Caco-2 (cell line): ENCODE measurements at regions not wholly inside any gene's neighbourhood (a gene's known extent, or its start where the extent isn't known, plus 50 kb on each side); places are given as distances from the start of the nearest gene placed in this dataset.

Source experiments
- BruUV-seq: library from RNA; stranded (reverse); fragments of 400-500 nt; replicated peaks from 2 replicates; lab custom pipeline; 2021; lab: Mats Ljungman, UMichigan
- CTCF ChIA-PET: fragments of 300-600 bp; sonication (Branson Sonifier 250); formaldehyde crosslinking; loops from one replicate; lab custom pipeline; 2022; ENCODE audit warnings: antibody characterized with exemption; lab: Charles Lee
- POLR2A ChIA-PET: fragments of 300-600 bp; sonication (Branson Sonifier 250); formaldehyde crosslinking; loops from one replicate; lab custom pipeline; 2022; ENCODE audit warnings: antibody characterized with exemption; lab: Charles Lee
- DNase-seq, 2 experiments: peaks; one replicate each; pipeline versions ENCODE4 v3.0.0 to v3.0.0-alpha.2; 2020 to 2022
- H3K27me3 ChIP-seq: replicated peaks from 2 replicates; pipeline ENCODE4 v1.6.0; 2011; ENCODE audit warnings: low read length; ENCODE audit not compliant: control insufficient read depth, insufficient read depth
- H3K36me3 ChIP-seq: 2 replicates; pipeline ENCODE4 v1.5.1; 2011; ENCODE audit warnings: low read length; ENCODE audit not compliant: control insufficient read depth, insufficient read depth
- H3K4me1 ChIP-seq: fragments of 250-450 bp; sonication (Bioruptor Pico); 2 replicates; pipeline ENCODE4 v1.5.1; 2020; ENCODE audit warnings: mild to moderate bottlenecking
- H3K4me3 ChIP-seq: 2 replicates; pipeline ENCODE4 v1.5.1; 2011; ENCODE audit warnings: low read depth, mild to moderate bottlenecking, control low read depth, low read length
- H3K9me3 ChIP-seq: fragments of 250-450 bp; sonication (Bioruptor Pico); 2 replicates; pipeline ENCODE4 v1.5.1; 2020; ENCODE audit warnings: mild to moderate bottlenecking, moderate library complexity
- H3K27ac Mint-ChIP-seq: one replicate; pipeline ENCODE4 v1.8.0; 2022; ENCODE audit warnings: mixed read lengths; ENCODE audit not compliant: unreplicated experiment
- H3K27me3 Mint-ChIP-seq: one replicate; pipeline ENCODE4 v1.8.0; 2022; ENCODE audit warnings: mixed read lengths; ENCODE audit not compliant: insufficient read depth, unreplicated experiment
- H3K36me3 Mint-ChIP-seq: one replicate; pipeline ENCODE4 v1.8.0; 2022; ENCODE audit warnings: mild to moderate bottlenecking, mixed read lengths; ENCODE audit not compliant: insufficient read depth, unreplicated experiment
- H3K4me1 Mint-ChIP-seq: one replicate; pipeline ENCODE4 v1.8.0; 2022; ENCODE audit warnings: low read depth, mixed read lengths; ENCODE audit not compliant: unreplicated experiment
- H3K4me3 Mint-ChIP-seq: one replicate; pipeline ENCODE4 v1.8.0; 2022; ENCODE audit warnings: mild to moderate bottlenecking, moderate library complexity, mixed read lengths; ENCODE audit not compliant: unreplicated experiment
- H3K9me3 Mint-ChIP-seq: one replicate; pipeline ENCODE4 v1.8.0; 2022; ENCODE audit warnings: mixed read lengths; ENCODE audit not compliant: unreplicated experiment
- intact Hi-C: fragments of 100-400 bp; cut with micrococcal nuclease; formaldehyde crosslinking; loops from one replicate; pipeline ENCODE4 v1.10.0; 2022; ENCODE audit not compliant: unreplicated experiment
- TF ChIP-seq, protein P1 (sequence below), 2 experiments: fragments of 200-600 bp in 1 of 2; IDR thresholded peaks; 1 replicate in 1 of 2; 2 replicates in 1 of 2; pipeline versions ENCODE4 v1.5.1 to v1.8.0; 2011 to 2022; ENCODE audit warnings: antibody characterized with exemption in 1 of 2, control low read depth in 1 of 2, inconsistent platforms in 1 of 2, low read depth in 1 of 2, low read length in 1 of 2, mild to moderate bottlenecking in 1 of 2, moderate library complexity in 1 of 2; ENCODE audit not compliant: insufficient read depth in 1 of 2, severe bottlenecking in 1 of 2, unreplicated experiment in 1 of 2

GRCh38 chr5:56440871-56441740, 208.0 kb upstream of the ANKRD55 start:
- Mint-ChIP-seq H3K36me3 (peaks cover 5% of the 10 kb centered on the region), H3K4me3 (peak overlapping the region; percentile 59), H3K27ac (peak overlapping the region; percentile 81), H3K27me3 (no peaks in the 10 kb centered on the region), H3K9me3 (peaks cover 14% of the 10 kb centered on the region), H3K4me1 (peaks cover 23% of the 10 kb centered on the region)
- Histone ChIP-seq H3K4me1 (peaks cover 42% of the 10 kb centered on the region), H3K9me3 (no peaks in the 10 kb centered on the region; the same call in 1 of the 2 replicates), H3K36me3 (no peaks in the 10 kb centered on the region), H3K27me3 (no peaks in the 10 kb centered on the region), H3K4me3 (no peak overlapping the region)
- ChIA-PET CTCF (no interaction called here), POLR2A (no interaction called here)
- peak; percentile 70 to 75 for DNase-seq
- TF ChIP-seq, protein P1, sequence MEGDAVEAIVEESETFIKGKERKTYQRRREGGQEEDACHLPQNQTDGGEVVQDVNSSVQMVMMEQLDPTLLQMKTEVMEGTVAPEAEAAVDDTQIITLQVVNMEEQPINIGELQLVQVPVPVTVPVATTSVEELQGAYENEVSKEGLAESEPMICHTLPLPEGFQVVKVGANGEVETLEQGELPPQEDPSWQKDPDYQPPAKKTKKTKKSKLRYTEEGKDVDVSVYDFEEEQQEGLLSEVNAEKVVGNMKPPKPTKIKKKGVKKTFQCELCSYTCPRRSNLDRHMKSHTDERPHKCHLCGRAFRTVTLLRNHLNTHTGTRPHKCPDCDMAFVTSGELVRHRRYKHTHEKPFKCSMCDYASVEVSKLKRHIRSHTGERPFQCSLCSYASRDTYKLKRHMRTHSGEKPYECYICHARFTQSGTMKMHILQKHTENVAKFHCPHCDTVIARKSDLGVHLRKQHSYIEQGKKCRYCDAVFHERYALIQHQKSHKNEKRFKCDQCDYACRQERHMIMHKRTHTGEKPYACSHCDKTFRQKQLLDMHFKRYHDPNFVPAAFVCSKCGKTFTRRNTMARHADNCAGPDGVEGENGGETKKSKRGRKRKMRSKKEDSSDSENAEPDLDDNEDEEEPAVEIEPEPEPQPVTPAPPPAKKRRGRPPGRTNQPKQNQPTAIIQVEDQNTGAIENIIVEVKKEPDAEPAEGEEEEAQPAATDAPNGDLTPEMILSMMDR (IDR thresholded peaks at IDR 0.05; ENCODE audit: insufficient read depth in 1 of 2, low read depth in 1 of 2, low read length in 1 of 2, severe bottlenecking in 1 of 2, unreplicated experiment in 1 of 2) = no peak
- intact Hi-C loops = loop anchor here (1.0 to 2.0 kb wide), 5 partner anchors 26 to 170 kb away; no protein-coding TSS in a partner anchor
- no TSS peak for BruUV-seq

DNA sequence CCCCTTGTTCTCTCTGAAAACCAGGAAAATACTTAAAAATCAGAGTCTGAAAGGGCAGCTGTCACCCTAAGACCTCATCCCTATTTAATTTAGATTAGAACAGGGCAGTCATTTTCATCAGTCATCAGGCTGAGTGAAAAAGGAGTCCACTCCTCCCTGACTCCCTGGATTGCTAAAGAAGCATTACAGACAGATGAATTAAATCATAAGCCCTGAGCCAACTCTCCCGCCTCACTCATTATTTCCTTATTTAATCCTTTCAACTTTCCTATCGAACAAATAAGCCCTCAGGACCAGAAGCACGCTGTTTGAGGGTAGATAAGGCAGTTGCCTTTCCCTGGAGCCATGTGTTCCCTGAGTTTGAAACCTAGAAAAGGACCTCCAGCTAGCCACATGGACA, 201.9 kb upstream of the ANKRD55 start:
- CTCF ChIA-PET = no interaction called here
- no peak for DNase-seq
- Mint-ChIP-seq H3K4me1 (peaks cover 34% of the 10 kb centered on the region), H3K4me3 (no peak overlapping the region), H3K36me3 (no peaks in the 10 kb centered on the region), H3K9me3 (peaks cover 32% of the 10 kb centered on the region), H3K27ac (no peak overlapping the region), H3K27me3 (no peaks in the 10 kb centered on the region)
- Histone ChIP-seq H3K36me3 (no peaks in the 10 kb centered on the region), H3K27me3 (no peaks in the 10 kb centered on the region), H3K4me3 (no peak overlapping the region), H3K9me3 (peaks cover 5% of the 10 kb centered on the region), H3K4me1 (peaks cover 16% of the 10 kb centered on the region)
- intact Hi-C loops = no loop called here
- POLR2A ChIA-PET = no interaction called here
- BruUV-seq = no TSS peak
- TF ChIP-seq, protein P1 (IDR thresholded peaks at IDR 0.05; ENCODE audit: insufficient read depth in 1 of 2, low read depth in 1 of 2, low read length in 1 of 2, severe bottlenecking in 1 of 2, unreplicated experiment in 1 of 2) = no peak

GRCh38 chr5:56433039-56433617, 200.0 kb upstream of the ANKRD55 start:
- Histone ChIP-seq H3K36me3 (no peaks in the 10 kb centered on the region), H3K27me3 (no peaks in the 10 kb centered on the region), H3K4me3 (no peak overlapping the region), H3K9me3 (peaks cover 5% of the 10 kb centered on the region), H3K4me1 (peaks cover 9% of the 10 kb centered on the region; the same call in 1 of the 2 replicates)
- H3K27ac Mint-ChIP-seq = no peak overlapping the region
- ChIA-PET CTCF (no interaction called here), POLR2A (no interaction called here)
- TF ChIP-seq, protein P1 (IDR thresholded peaks at IDR 0.05; ENCODE audit: insufficient read depth in 1 of 2, low read depth in 1 of 2, low read length in 1 of 2, severe bottlenecking in 1 of 2, unreplicated experiment in 1 of 2) = no peak
- H3K4me1 Mint-ChIP-seq = peaks cover 34% of the 10 kb centered on the region
- H3K36me3 Mint-ChIP-seq = no peaks in the 10 kb centered on the region
- H3K4me3 Mint-ChIP-seq = no peak overlapping the region
- BruUV-seq = no TSS peak
- DNase-seq = no peak
- intact Hi-C loops = no loop called here
- peaks cover 27% of the 10 kb centered on the region for H3K9me3 Mint-ChIP-seq
- H3K27me3 Mint-ChIP-seq = no peaks in the 10 kb centered on the region
